ENCODE measurements at regions not wholly inside any gene's neighbourhood (a gene's known extent, or its start where the extent isn't known, plus 50 kb on each side); places are given as distances from the start of the nearest gene placed in this dataset.
A peak's percentile ranks its signal among the peaks of the same experiment; 100 is the strongest.
"Not testable (repeated sequence)": the region's sequence is repeated elsewhere in the genome, so short reads cannot be mapped to it uniquely, and the experiment has no call there.

GRCh38 chr3:118675305-118675704 lies 359.3 kb downstream of the IGSF11 start:
- no peak for DNase-seq

GRCh38 chr3:118678663-118679062 lies 356.0 kb downstream of the IGSF11 start:
- DNase-seq: not testable (repeated sequence)

- no peak for DNase-seq
Measured at GRCh38 chr3:118682921-118683320, 351.7 kb downstream of the IGSF11 start.

- no peak for DNase-seq
Measured at GRCh38 chr3:118683636-118684035, 351.0 kb downstream of the IGSF11 start.

- DNase-seq: no peak
Measured at GRCh38 chr3:118688396-118688884, 346.2 kb downstream of the IGSF11 start.

- DNase-seq: no peak
Measured at GRCh38 chr3:118692416-118692815, 342.2 kb downstream of the IGSF11 start.

- peak; percentile 50 for DNase-seq
Measured at GRCh38 chr3:118705487-118706219, 329.0 kb downstream of the IGSF11 start.

- DNase-seq: no peak
Measured at GRCh38 chr3:118707991-118708390, 326.7 kb downstream of the IGSF11 start.

- no peak for DNase-seq
Measured at GRCh38 chr3:118710532-118710931, 324.1 kb downstream of the IGSF11 start.

- DNase-seq: no peak
Measured at GRCh38 chr3:118713502-118714207, 321.0 kb downstream of the IGSF11 start.

GRCh38 chr3:118714800-118715199 lies 319.8 kb downstream of the IGSF11 start:
- no peak for DNase-seq

GRCh38 chr3:118729546-118729945 lies 305.1 kb downstream of the IGSF11 start:
- no peak for DNase-seq

- no peak for DNase-seq
Measured at GRCh38 chr3:118734664-118735063, 300.0 kb downstream of the IGSF11 start.

- no peak for DNase-seq
Measured at GRCh38 chr3:118736107-118736506, 298.5 kb downstream of the IGSF11 start.

- DNase-seq: no peak
Measured at GRCh38 chr3:118740722-118741290, 293.8 kb downstream of the IGSF11 start.

- DNase-seq: no peak
Measured at GRCh38 chr3:118742760-118743159, 291.9 kb downstream of the IGSF11 start.

GRCh38 chr3:118744186-118744585 lies 290.5 kb downstream of the IGSF11 start:
- DNase-seq: peak; percentile 23

- no peak for DNase-seq
Measured at GRCh38 chr3:118754406-118755252, 280.0 kb downstream of the IGSF11 start.

- no peak for DNase-seq
Measured at GRCh38 chr3:118755253-118755801, 279.3 kb downstream of the IGSF11 start.

GRCh38 chr3:118760585-118761290 lies 273.9 kb downstream of the IGSF11 start:
- DNase-seq: peak; percentile 20

GRCh38 chr3:118761291-118761606 lies 273.4 kb downstream of the IGSF11 start:
- no peak for DNase-seq
